Vagina (tissue), 2 donors: ENCODE measurements at regions not wholly inside any gene's neighbourhood (a gene's known extent, or its start where the extent isn't known, plus 50 kb on each side); places are given as distances from the start of the nearest gene placed in this dataset.

ENCODE experiments used
- DNase-seq, 2 donors: peaks; one replicate each; pipeline ENCODE4 v3.0.0-alpha.2; 2017; ENCODE audit errors: extremely low spot score in 2 of 2
- H3K27ac ChIP-seq: fragments of 200-600 bp; sonication (generic); one replicate; pipeline ENCODE4 v1.5.1; 2019
- H3K27me3 ChIP-seq: fragments of 200-600 bp; sonication (generic); one replicate; pipeline ENCODE4 v1.5.1; 2019
- H3K36me3 ChIP-seq, 2 donors: fragments of 200-600 bp; sonication (generic); one replicate each; pipeline ENCODE4 v1.5.1; 2017 to 2019
- H3K4me1 ChIP-seq: fragments of 200-600 bp; sonication (generic); one replicate; pipeline ENCODE4 v1.5.1; 2019
- H3K4me3 ChIP-seq, 2 donors: fragments of 200-600 bp; sonication (generic); 1 replicate in 1 of 2; 2 replicates in 1 of 2; pipeline ENCODE4 v1.5.1; 2016 to 2019
- H3K9me3 ChIP-seq: fragments of 200-600 bp; sonication (generic); one replicate; pipeline ENCODE4 v1.5.1; 2019
- CTCF ChIP-seq, 3 experiments: fragments of 450-650 bp in 2 of 3; fragments of 200-600 bp in 1 of 3; sonication (generic) in 1 of 3; IDR thresholded peaks; one replicate each; pipeline ENCODE4 v1.5.1; 2017 to 2019; ENCODE audit warnings: antibody characterized with exemption in 3 of 3, mild to moderate bottlenecking in 2 of 3, moderate library complexity in 2 of 3
- POLR2A ChIP-seq, 2 donors: fragments of 450-650 bp; IDR thresholded peaks; one replicate each; pipeline ENCODE4 v1.6.1; 2017; ENCODE audit warnings: antibody characterized with exemption in 2 of 2, mild to moderate bottlenecking in 2 of 2, moderate library complexity in 2 of 2
- POLR2AphosphoS5 ChIP-seq, 2 donors: sonication (generic); formaldehyde crosslinking; IDR thresholded peaks; one replicate each; pipeline ENCODE4 v1.9.0; 2017; ENCODE audit warnings: antibody characterized with exemption in 2 of 2, mild to moderate bottlenecking in 2 of 2, low read depth in 1 of 2; ENCODE audit not compliant: insufficient read depth in 1 of 2
- intact Hi-C: fragments of 100-400 bp; cut with DNase I; formaldehyde crosslinking; loops from one replicate; pipeline ENCODE4 v1.15.1; 2023

GRCh38 chr6:155913816-155914215, 458.2 kb upstream of the NOX3 start:
- intact Hi-C loops = no loop called here
- no peak for TF ChIP-seq POLR2AphosphoS5 (IDR thresholded peaks at IDR 0.05; ENCODE audit: insufficient read depth in 1 of 2, low read depth in 1 of 2)
- TF ChIP-seq CTCF (IDR thresholded peaks at IDR 0.05) = no peak
- no peak for TF ChIP-seq POLR2A (IDR thresholded peaks at IDR 0.05)
- no peaks in the 10 kb centered on the region for H3K4me1 ChIP-seq

GRCh38 chr6:155909710-155910109, 454.1 kb upstream of the NOX3 start:
- no peaks in the 10 kb centered on the region for H3K9me3 ChIP-seq
- H3K4me3 ChIP-seq = no peak overlapping the region
- no peaks in the 10 kb centered on the region for H3K4me1 ChIP-seq
- intact Hi-C loops = no loop called here
- no peaks in the 10 kb centered on the region for H3K27me3 ChIP-seq
- H3K27ac ChIP-seq = no peak overlapping the region
- DNase-seq = no peak
- H3K36me3 ChIP-seq = no peaks in the 10 kb centered on the region
- TF ChIP-seq POLR2A (IDR thresholded peaks at IDR 0.05) = no peak
- no peak for TF ChIP-seq POLR2AphosphoS5 (IDR thresholded peaks at IDR 0.05; ENCODE audit: insufficient read depth in 1 of 2, low read depth in 1 of 2)
- TF ChIP-seq CTCF (IDR thresholded peaks at IDR 0.05) = no peak

More at GRCh38 chr6:155913816-155914215, 458.2 kb upstream of the NOX3 start:
- no peaks in the 10 kb centered on the region for H3K27me3 ChIP-seq
- no peaks in the 10 kb centered on the region for H3K9me3 ChIP-seq
- no peak overlapping the region for H3K4me3 ChIP-seq
- H3K27ac ChIP-seq = no peak overlapping the region
- H3K36me3 ChIP-seq = no peaks in the 10 kb centered on the region
- DNase-seq = no peak

- no peak for TF ChIP-seq POLR2AphosphoS5 (IDR thresholded peaks at IDR 0.05; ENCODE audit: insufficient read depth in 1 of 2, low read depth in 1 of 2)
- TF ChIP-seq CTCF (IDR thresholded peaks at IDR 0.05) = no peak
- no peak for TF ChIP-seq POLR2A (IDR thresholded peaks at IDR 0.05)
- H3K9me3 ChIP-seq = no peaks in the 10 kb centered on the region
- no peaks in the 10 kb centered on the region for H3K4me1 ChIP-seq
- no peaks in the 10 kb centered on the region for H3K36me3 ChIP-seq
- no peak overlapping the region for H3K4me3 ChIP-seq
- no peak overlapping the region for H3K27ac ChIP-seq
- intact Hi-C loops = no loop called here
- H3K27me3 ChIP-seq = no peaks in the 10 kb centered on the region
- DNase-seq = no peak
Measured at GRCh38 chr6:155895641-155896040, 440.0 kb upstream of the NOX3 start.

GRCh38 chr6:155894758-155895157, 439.1 kb upstream of the NOX3 start:
- H3K4me3 ChIP-seq = no peak overlapping the region
- intact Hi-C loops = no loop called here
- no peak for DNase-seq
- no peaks in the 10 kb centered on the region for H3K4me1 ChIP-seq
- no peaks in the 10 kb centered on the region for H3K9me3 ChIP-seq
- no peaks in the 10 kb centered on the region for H3K27me3 ChIP-seq
- H3K27ac ChIP-seq = no peak overlapping the region
- H3K36me3 ChIP-seq = no peaks in the 10 kb centered on the region
- TF ChIP-seq CTCF (IDR thresholded peaks at IDR 0.05) = no peak
- TF ChIP-seq POLR2A (IDR thresholded peaks at IDR 0.05) = no peak
- TF ChIP-seq POLR2AphosphoS5 (IDR thresholded peaks at IDR 0.05; ENCODE audit: insufficient read depth in 1 of 2, low read depth in 1 of 2) = no peak

GRCh38 chr6:155894262-155894661, 438.6 kb upstream of the NOX3 start:
- Histone ChIP-seq H3K4me1 (peaks cover 3% of the 10 kb centered on the region), H3K4me3 (no peak overlapping the region), H3K36me3 (no peaks in the 10 kb centered on the region), H3K27ac (no peak overlapping the region), H3K27me3 (no peaks in the 10 kb centered on the region), H3K9me3 (no peaks in the 10 kb centered on the region)
- TF ChIP-seq POLR2A (IDR thresholded peaks at IDR 0.05) (no peak), CTCF (IDR thresholded peaks at IDR 0.05) (no peak), POLR2AphosphoS5 (IDR thresholded peaks at IDR 0.05; ENCODE audit: insufficient read depth in 1 of 2, low read depth in 1 of 2) (no peak)
- intact Hi-C loops = no loop called here
- DNase-seq = no peak
